IMR-90 (cell line): ENCODE measurements at regions not wholly inside any gene's neighbourhood (a gene's known extent, or its start where the extent isn't known, plus 50 kb on each side); places are given as distances from the start of the nearest gene placed in this dataset.

ENCODE experiments used
- CTCF ChIP-seq: conservative IDR thresholded peaks from 2 replicates; pipeline ENCODE4 v1.5.1; 2012; ENCODE audit warnings: mild to moderate bottlenecking, low read depth, low read length, improper control_type of control experiment
- POLR2A ChIP-seq: IDR thresholded peaks from 2 replicates; pipeline ENCODE4 v1.6.1; 2012; ENCODE audit warnings: mild to moderate bottlenecking, low read depth, low read length
- RAD21 ChIP-seq: IDR thresholded peaks from 2 replicates; pipeline ENCODE4 v1.6.1; 2012; ENCODE audit warnings: low read length, improper control_type of control experiment
- RCOR1 ChIP-seq: IDR thresholded peaks from 2 replicates; pipeline ENCODE4 v1.6.1; 2012; ENCODE audit warnings: mild to moderate bottlenecking, low read length, improper control_type of control experiment; ENCODE audit not compliant: insufficient replicate concordance
- USF2 ChIP-seq: fragments of 150-350 bp; IDR thresholded peaks from 2 replicates; pipeline ENCODE4 v1.6.1; 2017; ENCODE audit warnings: mild to moderate bottlenecking, antibody characterized with exemption, low read length, low read depth

GRCh38 chr7:114085592-114086501 lies 167.0 kb upstream of the PPP1R3A start:
- no peak for TF ChIP-seq POLR2A
- no peak for TF ChIP-seq USF2
- TF ChIP-seq CTCF: no peak
- TF ChIP-seq RAD21: no peak
- TF ChIP-seq RCOR1: no peak
